Kidney (tissue), 13 donors: ENCODE measurements at regions not wholly inside any gene's neighbourhood (a gene's known extent, or its start where the extent isn't known, plus 50 kb on each side); places are given as distances from the start of the nearest gene placed in this dataset.
"Not testable (repeated sequence)": the region's sequence is repeated elsewhere in the genome, so short reads cannot be mapped to it uniquely, and the experiment has no call there.

ENCODE experiments used
- DNase-seq, 5 donors: peaks; one replicate each; pipeline ENCODE4 v3.0.0-alpha.2; 2013 to 2020
- FAIRE-seq: peaks from 2 replicates; lab custom pipeline; 2012; peaks lifted over from hg19 to GRCh38; lab: Jason Lieb, UNC
- H3K27ac ChIP-seq, 2 donors: one replicate each; pipeline ENCODE4 v1.7.0; 2013; ENCODE audit warnings: low read depth in 2 of 2, low read length in 2 of 2, inconsistent platforms in 1 of 2
- H3K27me3 ChIP-seq: one replicate; pipeline ENCODE4 v1.7.1; 2013; ENCODE audit warnings: low read length, inconsistent platforms; ENCODE audit not compliant: control insufficient read depth, insufficient read depth
- H3K36me3 ChIP-seq, 3 donors: one replicate each; pipeline versions ENCODE4 v1.7.0 to v1.7.1; 2013; ENCODE audit warnings: low read length in 3 of 3, control low read depth in 1 of 3, inconsistent platforms in 1 of 3; ENCODE audit not compliant: insufficient read depth in 3 of 3, control insufficient read depth in 2 of 3
- H3K4me1 ChIP-seq, 3 donors: one replicate each; pipeline versions ENCODE4 v1.7.0 to v1.7.1; 2013; ENCODE audit warnings: low read length in 3 of 3, inconsistent platforms in 1 of 3, low read depth in 1 of 3; ENCODE audit not compliant: control insufficient read depth in 2 of 3, insufficient read depth in 2 of 3
- H3K4me3 ChIP-seq, 3 donors: one replicate each; pipeline versions ENCODE4 v1.7.0 to v1.8.1; 2013; ENCODE audit warnings: low read length in 3 of 3, control low read depth in 1 of 3, inconsistent platforms in 1 of 3
- H3K9ac ChIP-seq, 3 donors: one replicate each; pipeline versions ENCODE4 v1.7.0 to v1.7.1; 2013; ENCODE audit warnings: low read length in 3 of 3, control low read depth in 1 of 3, inconsistent platforms in 1 of 3
- H3K9me3 ChIP-seq, 3 donors: one replicate each; pipeline versions ENCODE4 v1.7.0 to v1.7.1; 2013; ENCODE audit warnings: low read length in 3 of 3, control low read depth in 1 of 3, inconsistent platforms in 1 of 3; ENCODE audit not compliant: control insufficient read depth in 2 of 3, insufficient read depth in 1 of 3
- intact Hi-C: fragments of 100-400 bp; cut with DNase I; formaldehyde crosslinking; loops from one replicate; pipeline ENCODE4 v1.11.1; 2022
- TF ChIP-seq, protein P1 (sequence below): IDR thresholded peaks from 3 replicates; pipeline ENCODE4 v1.5.1; 2012; ENCODE audit warnings: mild to moderate bottlenecking, moderate library complexity, borderline replicate concordance; ENCODE audit not compliant: insufficient read depth; ENCODE audit errors: extremely low read depth
- donor health status: control.
- donor health status: control.
- donor health status: control.
- donor health status: control.
- donor health status: control.
- donor health status: DM: yes; HTN: yes; CAD: no.
- donor health status: Normal renal cell carcinoma (clear cell type).

DNA sequence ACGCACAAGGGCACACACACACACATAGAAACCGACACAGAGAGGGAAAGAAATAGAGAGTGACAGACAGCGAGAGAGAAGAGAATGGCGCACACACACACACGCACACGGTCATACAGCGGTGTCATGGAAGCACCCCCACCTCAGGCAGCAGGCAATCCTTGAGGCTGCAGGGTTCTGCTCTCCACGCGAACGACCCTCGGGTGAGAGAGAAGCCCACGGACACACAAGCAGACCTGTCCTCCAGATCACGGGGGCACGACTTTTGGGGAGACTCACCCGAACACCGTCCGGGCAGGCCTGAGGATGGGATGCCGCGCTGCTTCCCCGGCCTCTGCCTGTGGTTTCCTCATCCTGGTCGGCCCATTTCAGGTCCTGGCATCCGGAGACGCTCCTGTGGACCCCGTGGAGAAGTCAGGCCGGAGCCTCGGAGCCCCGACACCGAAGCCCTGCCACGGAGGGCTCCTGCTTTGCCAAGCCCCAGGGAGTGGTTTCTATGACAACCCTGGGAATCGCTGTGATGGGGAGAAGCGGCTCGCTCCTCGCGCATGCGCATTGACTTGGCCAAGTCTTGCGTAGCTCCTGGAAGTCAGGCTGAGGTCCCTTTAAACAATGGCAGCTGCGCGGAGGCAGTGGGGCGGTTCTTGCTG, 118.2 kb upstream of the KCNJ18 start:
- TF ChIP-seq, protein P1, sequence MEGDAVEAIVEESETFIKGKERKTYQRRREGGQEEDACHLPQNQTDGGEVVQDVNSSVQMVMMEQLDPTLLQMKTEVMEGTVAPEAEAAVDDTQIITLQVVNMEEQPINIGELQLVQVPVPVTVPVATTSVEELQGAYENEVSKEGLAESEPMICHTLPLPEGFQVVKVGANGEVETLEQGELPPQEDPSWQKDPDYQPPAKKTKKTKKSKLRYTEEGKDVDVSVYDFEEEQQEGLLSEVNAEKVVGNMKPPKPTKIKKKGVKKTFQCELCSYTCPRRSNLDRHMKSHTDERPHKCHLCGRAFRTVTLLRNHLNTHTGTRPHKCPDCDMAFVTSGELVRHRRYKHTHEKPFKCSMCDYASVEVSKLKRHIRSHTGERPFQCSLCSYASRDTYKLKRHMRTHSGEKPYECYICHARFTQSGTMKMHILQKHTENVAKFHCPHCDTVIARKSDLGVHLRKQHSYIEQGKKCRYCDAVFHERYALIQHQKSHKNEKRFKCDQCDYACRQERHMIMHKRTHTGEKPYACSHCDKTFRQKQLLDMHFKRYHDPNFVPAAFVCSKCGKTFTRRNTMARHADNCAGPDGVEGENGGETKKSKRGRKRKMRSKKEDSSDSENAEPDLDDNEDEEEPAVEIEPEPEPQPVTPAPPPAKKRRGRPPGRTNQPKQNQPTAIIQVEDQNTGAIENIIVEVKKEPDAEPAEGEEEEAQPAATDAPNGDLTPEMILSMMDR = no peak
- no peaks in the 10 kb centered on the region for H3K9me3 ChIP-seq
- H3K9ac ChIP-seq = peak overlapping the region in 1 of 3 donors; percentile 61
- H3K4me3 ChIP-seq = peak overlapping the region; percentile 52 to 73 (median 71)
- peaks cover 0 to 5% (median 0%) of the 10 kb centered on the region in 3 donors for H3K4me1 ChIP-seq
- H3K27ac ChIP-seq = no peak overlapping the region
- intact Hi-C loops = no loop called here
- FAIRE-seq = no peak
- H3K36me3 ChIP-seq = no peaks in the 10 kb centered on the region
- peak; percentile 73 to 93 (median 88) for DNase-seq
- no peaks in the 10 kb centered on the region for H3K27me3 ChIP-seq

DNA sequence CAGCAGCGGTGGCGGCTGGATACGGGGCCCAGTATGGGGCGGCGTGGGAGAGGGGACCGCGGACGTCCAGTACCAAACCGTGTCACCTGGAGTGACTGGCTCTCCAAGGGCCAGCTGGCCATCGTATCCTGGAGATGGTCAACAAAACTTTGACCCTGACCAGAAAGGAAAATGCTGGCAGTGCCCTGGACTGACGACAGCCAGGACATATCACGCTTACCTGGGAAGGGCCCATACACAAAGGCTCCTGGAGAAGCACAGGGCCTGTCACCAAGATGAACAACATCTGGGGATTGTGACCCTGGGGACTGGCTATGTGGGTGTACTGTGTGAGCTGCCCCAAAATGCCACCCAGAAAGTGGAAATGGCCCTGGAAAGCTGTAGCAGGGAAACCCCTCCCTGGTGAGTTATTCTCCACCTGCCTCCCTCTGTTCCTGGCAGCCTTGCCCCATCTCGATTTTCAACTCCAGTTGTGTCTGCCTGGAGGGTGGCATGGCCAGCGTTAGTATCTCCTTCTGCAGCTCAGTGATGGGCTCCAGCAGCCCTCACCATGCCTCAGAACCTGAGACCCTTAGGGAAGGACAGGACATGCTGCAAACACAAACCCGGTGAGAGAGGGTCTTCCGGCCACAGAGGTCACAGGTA, 117.6 kb upstream of the KCNJ18 start:
- not testable (repeated sequence) for FAIRE-seq

DNA sequence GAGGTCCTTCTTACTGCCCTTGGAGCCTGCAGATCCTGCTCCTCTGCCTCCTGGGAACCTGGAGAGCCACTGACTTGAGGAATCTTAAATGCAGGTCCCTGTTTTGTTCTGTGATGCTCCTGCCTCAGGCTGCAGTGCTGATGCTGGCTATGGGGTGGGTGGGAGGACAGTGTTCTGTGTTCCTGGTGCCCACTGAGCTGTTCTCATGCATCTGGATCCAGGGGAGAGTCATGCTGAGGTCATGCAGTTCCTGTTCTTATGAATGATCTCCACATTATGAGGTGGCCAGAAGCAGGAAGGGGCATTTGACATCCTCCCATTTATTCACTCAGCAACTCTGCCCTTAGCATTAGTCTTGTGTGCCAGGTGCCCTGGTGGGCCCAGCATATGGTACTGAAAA, 113.5 kb upstream of the KCNJ18 start:
- H3K36me3 ChIP-seq, H3K4me3 ChIP-seq, intact Hi-C loops, H3K9ac ChIP-seq, DNase-seq, FAIRE-seq, H3K27me3 ChIP-seq, H3K9me3 ChIP-seq, H3K4me1 ChIP-seq, H3K27ac ChIP-seq: not testable (repeated sequence)

More for the DNA sequence above, 117.6 kb upstream of the KCNJ18 start:
- H3K36me3 ChIP-seq, intact Hi-C loops, H3K27ac ChIP-seq, H3K4me1 ChIP-seq, H3K27me3 ChIP-seq, H3K9me3 ChIP-seq, H3K9ac ChIP-seq: not testable (repeated sequence)
- peak in 1 of 5 donors; percentile 13 for DNase-seq
- H3K4me3 ChIP-seq = peak overlapping the region in 2 of 3 donors; percentile 11 to 71

DNA sequence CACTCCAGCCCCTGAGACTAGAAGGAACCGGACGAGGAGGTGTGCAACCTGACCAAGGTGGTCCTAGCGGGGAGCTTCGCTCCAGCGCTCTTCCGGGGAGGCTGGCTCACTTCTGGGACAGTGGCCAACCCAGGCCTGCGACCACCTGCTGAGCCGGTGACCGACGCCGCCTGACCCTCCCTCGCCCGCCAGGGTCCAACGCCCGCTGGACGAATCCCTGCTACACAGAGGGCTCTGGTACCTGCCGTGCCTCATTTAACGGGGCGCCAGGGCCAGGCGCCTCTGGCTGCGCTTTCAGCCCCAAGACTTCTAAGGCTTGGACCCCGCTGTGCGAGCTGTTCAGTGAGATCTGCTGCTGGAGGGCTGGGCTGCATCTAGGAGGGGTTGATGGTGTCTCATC, 99.5 kb upstream of the KCNJ18 start:
- DNase-seq = peak in 1 of 5 donors; percentile 63
- Histone ChIP-seq H3K9me3 (no peaks in the 10 kb centered on the region), H3K27me3 (no peaks in the 10 kb centered on the region), H3K27ac (no peak overlapping the region), H3K4me3 (no peak overlapping the region), H3K4me1 (no peaks in the 10 kb centered on the region), H3K36me3 (no peaks in the 10 kb centered on the region), H3K9ac (no peak overlapping the region)
- FAIRE-seq = no peak
- TF ChIP-seq, protein P1 = no peak
- intact Hi-C loops = no loop called here

DNA sequence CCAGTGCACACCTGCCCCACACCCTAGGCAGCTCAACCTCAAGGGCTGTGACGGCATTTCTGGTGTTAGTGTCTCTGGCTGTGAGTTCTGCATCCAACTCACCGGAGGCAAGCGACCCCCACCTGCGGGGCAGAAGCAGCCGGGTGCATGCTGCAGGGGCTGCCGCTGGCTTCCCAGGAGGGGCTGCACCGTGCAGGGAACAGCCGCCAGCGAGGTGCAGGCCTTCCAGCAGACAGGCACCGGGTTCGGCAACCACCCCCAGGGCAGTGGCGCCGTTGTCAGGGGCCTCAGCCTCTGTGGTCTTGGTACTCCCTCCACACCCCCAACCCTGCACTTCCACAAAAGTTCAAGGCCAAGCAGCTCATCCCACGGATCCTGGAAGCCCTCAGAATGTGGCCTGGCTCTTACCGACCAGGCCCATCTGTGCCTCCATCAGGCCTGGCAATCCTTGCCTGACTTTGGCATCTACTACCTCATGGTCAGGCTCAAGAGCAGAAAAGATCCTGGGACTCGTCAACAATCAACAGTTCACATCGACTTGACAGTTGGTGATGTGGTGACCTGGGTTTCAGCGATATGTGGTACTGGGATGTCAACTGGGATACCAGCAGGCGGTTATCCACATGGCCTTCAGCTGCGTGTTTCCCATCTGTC, 98.7 kb upstream of the KCNJ18 start:
- intact Hi-C loops, H3K27me3 ChIP-seq, H3K4me1 ChIP-seq, FAIRE-seq, H3K9me3 ChIP-seq, H3K27ac ChIP-seq, H3K36me3 ChIP-seq, H3K4me3 ChIP-seq, H3K9ac ChIP-seq: not testable (repeated sequence)
- DNase-seq = peak in 1 of 5 donors; percentile 49
